Skeletal muscle tissue (tissue), 3 donors: ENCODE measurements at regions not wholly inside any gene's neighbourhood (a gene's known extent, or its start where the extent isn't known, plus 50 kb on each side); places are given as distances from the start of the nearest gene placed in this dataset.

Experiments used
- H3K27ac ChIP-seq: one replicate; pipeline ENCODE4 v1.7.0; 2013; ENCODE audit warnings: mild to moderate bottlenecking, low read depth, low read length, inconsistent platforms
- H3K27me3 ChIP-seq, 3 donors: one replicate each; pipeline ENCODE4 v1.7.0; 2013; ENCODE audit warnings: low read length in 3 of 3; ENCODE audit not compliant: control insufficient read depth in 3 of 3, insufficient read depth in 3 of 3
- H3K36me3 ChIP-seq, 3 donors: one replicate each; pipeline ENCODE4 v1.7.0; 2013; ENCODE audit warnings: low read length in 3 of 3; ENCODE audit not compliant: control insufficient read depth in 3 of 3, insufficient read depth in 3 of 3
- H3K4me1 ChIP-seq, 3 donors: one replicate each; pipeline ENCODE4 v1.7.0; 2013; ENCODE audit warnings: low read length in 3 of 3, mild to moderate bottlenecking in 3 of 3; ENCODE audit not compliant: control insufficient read depth in 3 of 3, insufficient read depth in 3 of 3
- H3K4me3 ChIP-seq, 3 donors: one replicate each; pipeline ENCODE4 v1.7.0; 2013; ENCODE audit warnings: low read length in 3 of 3
- H3K9ac ChIP-seq, 3 donors: one replicate each; pipeline ENCODE4 v1.7.0; 2013; ENCODE audit warnings: low read length in 3 of 3, mild to moderate bottlenecking in 3 of 3, moderate library complexity in 2 of 3, low read depth in 1 of 3
- H3K9me3 ChIP-seq, 3 donors: one replicate each; pipeline ENCODE4 v1.7.0; 2013; ENCODE audit warnings: low read length in 3 of 3; ENCODE audit not compliant: control insufficient read depth in 3 of 3
- donor health status: Osteomylitis.

- Histone ChIP-seq H3K27me3 (peaks cover 0 to 24% (median 5%) of the 10 kb centered on the region in 3 donors), H3K27ac (no peak overlapping the region)
Measured at GRCh38 chr22:49586873-49587272, 240.8 kb downstream of the BRD1 start.

DNA sequence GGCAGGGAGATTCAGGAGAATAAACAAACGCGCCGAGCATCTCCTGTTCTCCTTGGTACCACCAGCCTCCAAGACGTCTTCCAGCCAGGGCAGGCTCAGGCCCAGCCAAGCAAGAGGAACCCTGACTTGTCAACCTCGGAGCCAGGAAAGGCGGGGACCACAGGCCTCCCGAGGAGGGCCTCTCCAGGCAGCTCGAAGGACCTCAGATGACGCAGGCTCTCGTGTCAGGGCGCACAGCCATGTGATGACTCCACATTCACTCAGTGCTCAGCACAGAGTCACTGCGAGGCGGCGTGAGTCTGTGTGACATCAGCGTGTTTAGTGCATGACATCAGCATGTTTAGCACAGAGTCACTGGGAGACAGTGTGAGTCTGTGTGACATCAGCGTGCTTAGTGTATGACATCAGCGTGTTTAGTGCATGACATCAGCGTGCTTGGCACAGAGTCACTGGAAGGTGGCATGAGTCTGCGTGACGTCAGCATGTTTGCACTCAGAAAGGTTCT, 241.4 kb downstream of the BRD1 start:
- H3K9me3 ChIP-seq, result peaks cover 0 to under 1% (median 0%) of the 10 kb centered on the region in 3 donors
- no peak overlapping the region for H3K4me3 ChIP-seq
- H3K4me1 ChIP-seq, result no peaks in the 10 kb centered on the region
- H3K27ac ChIP-seq, result no peak overlapping the region
- H3K27me3 ChIP-seq, result peaks cover 0 to 25% (median 5%) of the 10 kb centered on the region in 3 donors
- H3K36me3 ChIP-seq, result no peaks in the 10 kb centered on the region
- no peak overlapping the region for H3K9ac ChIP-seq

More at GRCh38 chr22:49586873-49587272, 240.8 kb downstream of the BRD1 start:
- Histone ChIP-seq H3K4me1 (no peaks in the 10 kb centered on the region), H3K4me3 (no peak overlapping the region), H3K9ac (no peak overlapping the region), H3K9me3 (no peaks in the 10 kb centered on the region), H3K36me3 (no peaks in the 10 kb centered on the region)

DNA sequence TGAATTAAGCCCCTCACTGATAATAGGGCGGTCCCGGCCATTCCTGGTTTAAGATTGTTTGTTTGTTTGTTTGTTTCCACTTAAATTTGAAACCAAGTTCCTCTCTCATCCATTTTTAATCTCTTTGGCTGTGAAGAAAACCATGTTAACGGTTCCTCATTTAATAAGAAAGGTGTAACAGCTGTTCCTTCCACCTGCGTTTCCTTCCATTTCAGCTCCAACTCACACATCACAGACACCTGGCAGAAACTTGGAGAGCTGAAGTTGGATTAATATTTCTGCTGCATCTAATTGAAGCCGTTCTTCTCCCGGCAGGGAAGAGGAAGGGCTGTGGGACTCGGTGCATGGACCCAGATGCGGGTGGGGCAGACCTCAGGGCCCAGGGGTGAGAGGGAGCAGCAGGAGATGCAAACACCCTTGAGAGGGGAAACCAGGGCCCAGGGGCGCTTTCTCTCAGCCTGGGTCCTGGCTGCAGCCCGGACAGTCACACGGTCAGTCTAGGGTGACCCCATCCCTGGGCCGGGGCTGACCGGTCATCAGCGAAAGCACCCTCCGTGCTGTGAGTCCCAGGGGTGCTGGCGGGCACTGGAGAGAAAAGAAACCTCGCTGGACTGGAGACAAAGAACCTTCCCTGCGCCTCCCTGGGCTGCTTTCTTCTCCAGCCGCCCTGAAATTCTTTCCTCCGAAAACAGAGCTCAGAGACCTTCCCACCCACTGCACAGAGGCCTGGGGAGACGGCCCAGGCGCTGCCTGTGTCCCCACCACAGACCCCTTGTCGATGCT, 242.0 kb downstream of the BRD1 start:
- no peaks in the 10 kb centered on the region for H3K4me1 ChIP-seq
- H3K9ac ChIP-seq, result no peak overlapping the region
- peaks cover 0 to 20% (median 5%) of the 10 kb centered on the region in 3 donors for H3K27me3 ChIP-seq
- H3K36me3 ChIP-seq, result no peaks in the 10 kb centered on the region
- no peak overlapping the region for H3K4me3 ChIP-seq
- peaks cover 0 to 3% (median 2%) of the 10 kb centered on the region in 3 donors for H3K9me3 ChIP-seq
- no peak overlapping the region for H3K27ac ChIP-seq

DNA sequence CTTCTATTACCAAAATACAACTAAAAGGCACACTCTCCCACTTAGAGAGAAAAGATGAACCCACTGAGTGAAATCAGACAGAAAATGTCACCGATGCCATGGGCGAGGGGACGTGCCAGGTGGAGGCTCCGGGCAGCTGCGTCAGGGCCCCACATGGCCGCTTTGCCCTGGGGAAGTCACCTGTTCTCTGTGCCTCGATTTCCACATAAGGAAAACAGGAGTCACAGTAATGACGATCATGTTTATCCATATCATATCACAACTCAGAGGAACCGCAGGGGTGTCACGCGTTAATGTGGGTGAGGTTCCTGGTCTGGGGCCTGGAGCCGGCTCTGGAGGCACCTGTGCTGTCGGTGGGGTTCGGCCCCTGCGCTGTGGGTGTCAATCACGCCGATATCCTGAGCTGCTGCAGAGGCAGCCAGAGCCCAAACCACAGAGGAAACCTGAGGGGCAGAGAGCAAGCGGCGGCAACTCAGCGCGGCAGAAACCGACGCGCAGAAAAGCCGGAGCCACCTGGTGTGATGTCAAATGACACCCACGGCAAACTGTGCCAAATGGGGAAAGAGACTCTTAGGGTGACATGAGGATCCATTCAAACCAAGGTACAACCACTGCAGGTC, 243.7 kb downstream of the BRD1 start:
- no peaks in the 10 kb centered on the region for H3K4me1 ChIP-seq
- no peak overlapping the region for H3K4me3 ChIP-seq
- no peak overlapping the region for H3K9ac ChIP-seq
- H3K27me3 ChIP-seq, result peaks cover 0 to 14% (median 5%) of the 10 kb centered on the region in 3 donors
- peaks cover 0 to 5% (median 5%) of the 10 kb centered on the region in 3 donors for H3K9me3 ChIP-seq
- H3K36me3 ChIP-seq, result no peaks in the 10 kb centered on the region
- no peak overlapping the region for H3K27ac ChIP-seq

- no peak overlapping the region for H3K27ac ChIP-seq
- H3K4me1 ChIP-seq, result no peaks in the 10 kb centered on the region
- no peak overlapping the region for H3K9ac ChIP-seq
- no peaks in the 10 kb centered on the region for H3K36me3 ChIP-seq
- peaks cover 0 to 14% (median 5%) of the 10 kb centered on the region in 3 donors for H3K27me3 ChIP-seq
- peaks cover 0 to 5% (median 5%) of the 10 kb centered on the region in 3 donors for H3K9me3 ChIP-seq
- no peak overlapping the region for H3K4me3 ChIP-seq
Measured at GRCh38 chr22:49583341-49583740, 244.3 kb downstream of the BRD1 start.

GRCh38 chr22:49582678-49583077, 245.0 kb downstream of the BRD1 start:
- Histone ChIP-seq H3K9me3 (peaks cover 0 to 5% (median 5%) of the 10 kb centered on the region in 3 donors), H3K36me3 (no peaks in the 10 kb centered on the region), H3K4me3 (no peak overlapping the region), H3K9ac (no peak overlapping the region), H3K27me3 (peaks cover 0 to 11% (median 3%) of the 10 kb centered on the region in 3 donors), H3K27ac (no peak overlapping the region), H3K4me1 (no peaks in the 10 kb centered on the region)

DNA sequence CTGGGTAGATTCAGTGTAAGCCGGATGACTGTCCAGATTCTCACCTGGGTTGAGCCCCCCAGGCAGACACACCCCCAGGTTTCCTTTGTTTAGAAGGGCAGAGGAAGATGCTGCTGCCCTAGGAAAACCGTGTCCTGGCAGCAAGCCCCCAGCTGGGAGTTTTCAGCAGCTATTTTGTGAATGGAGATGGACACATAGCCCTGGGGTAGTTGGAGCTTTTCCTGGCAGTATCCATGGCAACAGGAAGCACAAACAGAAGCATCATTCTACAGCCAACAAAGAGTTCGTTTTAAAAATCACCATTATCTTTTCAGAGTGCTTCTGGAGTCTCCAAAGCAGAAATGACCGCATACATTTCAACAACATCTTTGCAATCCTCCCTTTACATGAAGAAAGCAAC, 245.5 kb downstream of the BRD1 start:
- Histone ChIP-seq H3K9ac (no peak overlapping the region), H3K36me3 (no peaks in the 10 kb centered on the region), H3K9me3 (peaks cover 0 to 5% (median 5%) of the 10 kb centered on the region in 3 donors), H3K27ac (no peak overlapping the region), H3K27me3 (peaks cover 0 to 12% (median 3%) of the 10 kb centered on the region in 3 donors), H3K4me1 (no peaks in the 10 kb centered on the region), H3K4me3 (no peak overlapping the region)

- H3K9me3 ChIP-seq, result peaks cover 0 to 5% (median 5%) of the 10 kb centered on the region in 3 donors
- H3K4me3 ChIP-seq, result no peak overlapping the region
- no peak overlapping the region for H3K27ac ChIP-seq
- no peak overlapping the region for H3K9ac ChIP-seq
- no peaks in the 10 kb centered on the region for H3K4me1 ChIP-seq
- H3K27me3 ChIP-seq, result peaks cover 0 to 15% (median 8%) of the 10 kb centered on the region in 3 donors
- H3K36me3 ChIP-seq, result no peaks in the 10 kb centered on the region
Measured at GRCh38 chr22:49580024-49580423, 247.6 kb downstream of the BRD1 start.

DNA sequence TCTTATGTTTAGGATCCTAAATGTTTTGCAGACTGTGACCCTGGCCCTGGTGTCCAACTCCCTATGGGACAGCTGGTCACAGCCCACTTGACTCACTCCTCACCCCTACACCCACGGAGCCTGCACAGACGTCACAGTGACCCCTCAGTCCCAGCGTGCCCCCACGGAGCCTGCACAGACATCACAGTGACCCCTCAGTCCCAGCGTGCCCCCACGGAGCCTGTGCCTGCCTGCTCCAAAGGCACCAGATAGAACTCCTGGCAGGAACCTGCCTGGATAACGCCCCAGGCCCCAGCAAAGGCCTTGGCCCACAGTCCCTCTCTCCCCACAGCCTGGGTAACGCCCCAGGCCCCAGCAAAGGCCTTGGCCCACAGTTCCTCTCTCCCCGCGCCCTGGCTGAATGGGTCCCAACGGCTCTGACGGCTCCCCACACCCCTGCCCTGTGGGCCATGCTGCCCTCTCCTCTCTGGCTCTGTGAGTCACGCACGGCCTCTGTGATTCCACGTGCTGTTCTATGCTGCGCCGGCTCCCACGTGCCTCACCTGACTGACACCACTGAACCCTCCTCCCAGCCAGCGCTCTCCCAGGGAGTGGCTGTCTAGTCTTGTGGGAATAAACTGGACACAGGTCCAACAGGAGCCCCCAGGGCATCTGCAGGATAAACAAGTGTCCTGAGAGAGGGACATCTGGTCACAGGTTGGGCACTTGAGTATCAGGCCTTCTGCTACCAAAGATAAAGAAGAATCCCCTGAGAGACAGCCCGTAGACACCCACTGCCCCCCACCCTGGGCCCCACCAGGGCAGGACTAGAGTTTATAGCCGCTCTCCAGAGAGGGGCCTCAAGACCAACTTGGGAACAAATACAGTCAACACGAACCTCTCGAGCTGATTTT, 250.3 kb downstream of the BRD1 start:
- H3K27ac ChIP-seq, result no peak overlapping the region
- H3K9ac ChIP-seq, result no peak overlapping the region
- no peaks in the 10 kb centered on the region for H3K4me1 ChIP-seq
- peaks cover 0 to 8% (median 5%) of the 10 kb centered on the region in 3 donors for H3K27me3 ChIP-seq
- H3K4me3 ChIP-seq, result no peak overlapping the region
- peaks cover 0 to 5% (median 5%) of the 10 kb centered on the region in 3 donors for H3K9me3 ChIP-seq
- H3K36me3 ChIP-seq, result no peaks in the 10 kb centered on the region
